ENCODE measurements at regions not wholly inside any gene's neighbourhood (a gene's known extent, or its start where the extent isn't known, plus 50 kb on each side); places are given as distances from the start of the nearest gene placed in this dataset.

DNA sequence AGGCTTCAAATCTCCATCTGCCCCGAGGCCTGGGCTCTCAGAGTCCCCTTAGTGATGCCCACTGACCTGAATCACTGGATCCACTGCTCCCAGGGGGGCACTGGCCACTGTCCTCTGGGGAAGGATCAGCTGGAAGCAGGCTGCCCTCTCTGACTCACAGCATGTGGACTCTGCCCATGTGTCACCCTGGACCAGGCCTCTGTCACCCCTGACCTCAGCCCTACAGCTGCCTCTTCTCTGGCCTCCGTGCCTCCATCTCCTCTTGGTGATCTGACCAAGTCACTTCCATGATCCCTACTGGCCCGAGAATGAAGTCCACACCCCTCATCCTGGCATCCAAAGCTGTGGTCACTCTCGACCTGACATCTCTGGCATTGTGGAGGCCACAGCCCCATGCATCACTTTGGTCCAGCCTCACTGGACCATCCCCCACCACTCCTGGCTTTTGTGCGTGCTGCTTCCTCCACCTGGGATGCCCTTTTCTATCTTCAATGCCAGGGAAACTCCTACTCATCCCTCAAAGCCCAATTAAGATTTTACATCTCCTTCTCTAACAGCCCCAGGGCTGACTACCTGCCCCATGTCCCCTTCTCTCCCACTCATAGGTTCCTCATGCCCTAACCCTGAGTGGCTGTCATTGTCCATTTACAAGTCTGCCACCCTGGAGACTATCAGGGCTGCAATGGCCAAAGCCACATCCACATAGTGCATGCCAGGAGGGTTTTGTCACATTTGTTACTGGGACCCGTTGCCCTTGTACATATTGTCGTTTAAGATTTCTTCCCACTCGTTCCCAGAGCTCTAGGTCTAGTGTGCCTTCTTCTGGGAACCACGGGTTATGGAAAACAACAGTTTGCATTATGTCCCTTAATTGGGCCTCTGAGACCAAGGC lies 685.0 kb downstream of the MATN1 start:
- DNase-seq = no peak

DNA sequence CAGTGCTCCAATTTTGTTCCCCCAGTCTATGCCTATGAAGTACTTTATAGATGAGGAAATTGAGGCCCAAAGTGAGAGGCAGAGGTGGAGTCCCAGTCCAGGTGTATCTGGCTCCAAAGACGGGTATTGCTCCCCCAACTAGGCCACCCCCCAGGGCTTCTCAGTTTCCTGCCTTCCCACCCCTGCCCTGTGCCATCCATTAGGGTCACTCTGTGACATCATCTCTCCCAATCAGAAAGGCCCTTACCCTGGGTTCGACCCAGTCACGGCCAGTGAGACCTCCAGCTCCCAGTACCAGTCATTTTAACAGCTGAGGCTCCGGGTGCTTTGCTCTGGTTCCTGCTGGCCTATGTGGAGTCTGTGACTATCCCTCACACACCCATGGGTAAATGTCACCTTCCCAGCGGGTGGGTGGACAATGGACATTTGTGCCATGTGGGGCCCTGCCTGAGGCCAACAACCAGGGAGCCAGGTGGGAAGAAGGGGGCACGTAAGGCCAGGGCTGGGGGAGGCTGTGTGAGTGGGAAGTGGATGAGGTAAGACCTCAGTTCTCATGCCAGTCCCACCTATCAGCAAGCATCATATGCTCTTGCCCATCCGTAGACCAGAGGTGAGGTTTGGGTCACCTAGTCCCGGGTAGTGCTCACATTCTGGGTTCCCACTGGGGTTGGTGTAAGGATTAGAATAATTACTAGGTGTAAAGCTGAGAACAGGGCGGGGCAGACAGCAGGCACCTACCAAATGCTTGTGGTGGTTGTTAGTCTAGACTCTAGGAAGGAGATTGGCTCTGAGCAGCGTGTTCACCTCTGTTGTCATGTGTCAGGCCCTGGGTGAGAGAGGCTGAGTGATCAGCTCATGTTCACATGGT lies 685.9 kb downstream of the MATN1 start:
- DNase-seq = no peak

DNA sequence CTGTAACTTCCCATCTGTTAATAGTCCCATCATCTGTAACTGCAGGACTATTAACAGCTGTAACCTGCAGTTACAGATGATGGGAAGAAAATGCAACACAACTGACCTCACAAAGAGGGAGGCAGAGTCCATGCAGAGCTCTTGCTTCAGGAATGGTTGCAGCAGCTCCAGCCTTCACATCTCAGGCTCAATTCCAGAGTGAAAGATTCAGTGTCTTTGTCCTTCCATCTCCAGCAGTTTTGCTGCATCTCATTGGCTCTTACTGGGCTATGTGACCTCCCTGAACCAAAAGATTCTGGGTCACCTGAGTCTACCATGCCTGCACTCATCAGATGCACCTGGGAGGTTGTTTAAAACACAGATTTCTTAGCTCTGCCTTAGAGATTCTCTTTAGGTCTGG lies 686.7 kb downstream of the MATN1 start:
- no peak for DNase-seq

DNA sequence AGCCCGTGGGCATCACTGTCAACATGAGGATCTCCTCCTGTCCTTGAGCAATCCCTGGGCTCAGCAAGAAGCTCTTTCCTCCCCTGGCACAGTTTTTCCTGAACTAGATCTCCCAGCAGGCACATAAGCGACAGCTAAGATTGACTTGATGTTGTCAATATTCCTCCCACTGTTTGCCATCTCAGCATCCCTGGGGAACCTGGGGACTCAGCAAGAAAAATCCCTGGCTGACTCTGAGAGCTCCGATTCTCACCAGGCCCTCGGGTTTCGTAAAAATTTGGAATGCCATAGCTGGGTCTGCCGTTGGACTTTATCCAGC lies 687.2 kb downstream of the MATN1 start:
- DNase-seq = no peak

DNA sequence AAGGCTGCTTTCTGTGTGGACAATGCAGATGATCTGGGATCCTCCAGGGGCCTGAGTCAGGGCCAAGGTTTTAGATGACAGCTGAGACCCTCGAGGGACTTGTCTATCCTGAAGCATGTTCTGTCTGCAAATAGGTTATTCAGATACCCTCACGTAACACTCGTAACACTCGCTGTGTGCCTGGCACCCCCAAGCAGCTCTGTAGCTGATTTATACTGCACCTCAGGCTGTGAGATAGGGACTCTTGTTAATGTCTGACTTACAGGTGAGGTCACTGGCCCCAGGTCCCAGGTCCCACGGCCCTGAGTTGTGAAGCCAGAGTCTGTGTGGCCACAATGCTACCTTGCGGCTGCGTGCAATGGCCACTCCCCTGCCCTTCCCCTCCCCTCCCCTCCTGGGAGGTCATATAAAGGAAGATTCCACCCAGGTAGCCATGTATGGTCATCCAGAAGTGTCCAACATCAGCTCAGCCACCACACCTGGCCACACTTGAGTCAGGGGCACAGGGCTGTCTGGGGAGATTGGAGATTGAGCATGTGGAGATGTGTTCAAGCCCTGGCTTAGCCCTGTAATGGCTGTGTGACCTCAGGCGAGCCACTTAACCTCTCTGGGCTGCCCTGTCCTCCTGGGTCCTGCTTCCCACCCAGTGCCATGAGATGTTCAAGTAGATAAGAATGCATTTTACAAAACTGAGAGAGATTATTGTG lies 687.7 kb downstream of the MATN1 start:
- DNase-seq = no peak

DNA sequence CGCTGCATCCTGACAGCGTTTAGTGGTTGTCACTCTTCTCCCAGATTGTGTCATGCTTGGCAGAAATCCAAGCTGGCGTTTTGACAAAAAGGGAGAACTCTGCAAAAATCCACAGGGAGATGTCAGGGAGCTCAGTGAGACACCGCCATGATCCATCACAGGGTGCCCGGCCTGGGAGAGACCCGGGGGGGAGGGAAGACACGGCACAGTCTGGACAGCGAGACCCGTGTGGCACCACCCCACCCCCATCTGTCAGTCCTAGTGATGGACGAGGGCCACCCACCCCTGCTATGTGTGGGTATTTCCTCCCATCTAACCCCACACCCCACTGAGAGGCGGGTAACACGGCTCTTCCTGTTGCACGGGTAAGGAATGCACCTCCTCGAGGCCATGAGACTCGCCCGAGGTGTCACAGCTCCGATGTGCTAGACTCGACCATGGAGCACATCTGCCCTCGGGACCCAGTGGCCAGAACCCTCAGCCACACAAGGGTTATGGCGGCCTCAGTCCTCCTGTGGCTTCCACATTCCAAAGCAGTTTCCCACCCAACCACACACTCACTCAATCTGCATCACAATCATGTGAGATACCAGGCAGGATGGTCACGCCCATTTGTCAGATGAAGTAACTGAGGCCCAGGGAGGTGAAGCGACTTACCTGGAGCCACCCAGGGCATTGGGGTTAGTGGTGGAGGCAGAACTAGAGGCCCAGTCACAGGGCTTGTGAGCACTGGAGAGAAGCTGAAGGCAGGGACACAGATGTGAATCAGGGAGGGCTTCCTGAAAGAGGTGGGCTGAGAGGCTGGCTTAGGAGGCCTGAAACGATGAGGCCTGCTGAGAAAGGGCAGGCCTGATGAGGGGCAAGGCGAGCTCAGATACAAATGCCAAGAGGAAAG lies 688.5 kb downstream of the MATN1 start:
- no peak for DNase-seq

DNA sequence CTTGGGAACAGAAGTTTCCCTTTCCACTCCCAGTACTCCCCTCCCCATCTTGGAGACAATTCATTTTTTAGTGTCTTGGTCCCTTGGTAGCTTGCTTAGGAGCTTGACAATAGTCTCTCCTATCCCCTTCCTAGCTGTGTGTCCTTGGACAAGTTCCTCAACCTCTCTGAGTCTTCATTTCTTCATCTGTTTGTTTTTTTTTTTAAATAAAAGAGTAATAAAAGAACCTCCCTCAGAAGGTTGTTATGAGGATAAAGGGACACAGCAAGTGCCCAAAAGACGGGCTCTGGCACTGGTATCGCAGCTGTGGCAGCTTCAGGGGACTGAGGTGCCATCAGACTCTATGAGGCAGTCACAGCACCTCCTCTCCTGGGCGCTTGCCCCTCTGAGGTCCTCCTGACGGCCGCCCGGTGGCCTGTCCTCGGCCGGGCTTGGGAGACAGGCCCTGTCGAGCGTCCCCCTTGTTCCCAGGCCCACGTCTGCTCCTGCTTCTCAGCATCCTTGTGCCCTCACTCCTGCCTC lies 689.2 kb downstream of the MATN1 start:
- DNase-seq = no peak

DNA sequence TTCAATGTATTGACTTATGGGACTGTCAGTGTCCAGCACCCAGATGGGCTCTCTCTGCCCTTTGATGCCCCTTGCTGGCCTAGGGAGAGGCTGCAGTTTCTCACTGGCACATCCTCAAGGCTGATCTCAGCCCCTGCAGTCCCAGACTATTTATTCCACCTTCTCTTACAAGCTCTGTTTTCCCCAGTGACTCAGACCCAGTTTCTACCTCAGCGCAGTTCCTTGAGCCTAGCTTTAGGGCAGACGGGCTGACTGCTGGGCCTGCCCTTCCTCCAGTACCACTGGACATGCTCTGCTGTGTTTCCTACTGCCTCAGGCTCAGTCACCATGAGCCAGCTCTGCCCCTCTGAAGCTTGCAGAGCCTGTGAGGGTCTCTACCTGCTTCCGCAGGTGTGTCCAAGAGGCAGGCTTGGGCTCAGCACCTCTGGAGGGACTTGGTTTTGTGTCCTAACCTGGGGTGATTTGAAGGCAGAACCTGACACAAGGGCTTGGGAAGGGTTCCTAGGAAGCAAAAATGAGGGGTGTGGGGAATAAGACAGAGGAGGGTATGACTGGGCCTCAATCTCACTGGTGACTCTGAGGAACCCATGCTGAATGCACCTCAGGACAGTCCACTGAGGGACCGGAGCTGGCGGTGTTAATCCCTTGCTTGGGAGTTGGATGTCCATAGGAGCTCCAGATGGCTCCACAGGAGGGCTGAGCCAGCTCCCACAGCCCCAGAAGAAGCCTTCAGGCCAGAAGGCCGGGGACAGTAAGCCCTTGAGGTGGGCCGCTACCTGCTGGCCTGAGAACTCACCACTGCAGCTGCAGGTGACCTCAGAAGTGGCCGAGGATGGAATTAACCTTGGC lies 689.9 kb downstream of the MATN1 start:
- DNase-seq = no peak

DNA sequence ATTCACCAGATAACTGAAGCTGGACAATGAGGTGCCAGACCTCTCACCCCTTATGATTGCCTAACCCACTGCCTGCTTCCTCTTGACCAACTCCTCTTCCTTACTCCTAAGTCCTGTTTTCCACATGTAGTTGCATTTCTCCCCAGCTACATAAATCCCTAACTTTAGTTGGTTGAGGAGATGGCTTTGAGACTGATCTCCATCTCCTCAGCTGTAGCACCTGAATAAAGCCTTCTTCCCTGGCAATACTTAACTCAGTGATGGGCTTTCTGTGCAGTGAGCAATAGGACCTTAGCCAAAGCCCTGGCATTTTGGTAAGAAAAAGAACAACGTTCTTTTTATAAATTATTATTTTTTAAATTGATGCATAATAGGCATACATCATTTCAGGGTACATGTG lies 691.1 kb downstream of the MATN1 start:
- no peak for DNase-seq

DNA sequence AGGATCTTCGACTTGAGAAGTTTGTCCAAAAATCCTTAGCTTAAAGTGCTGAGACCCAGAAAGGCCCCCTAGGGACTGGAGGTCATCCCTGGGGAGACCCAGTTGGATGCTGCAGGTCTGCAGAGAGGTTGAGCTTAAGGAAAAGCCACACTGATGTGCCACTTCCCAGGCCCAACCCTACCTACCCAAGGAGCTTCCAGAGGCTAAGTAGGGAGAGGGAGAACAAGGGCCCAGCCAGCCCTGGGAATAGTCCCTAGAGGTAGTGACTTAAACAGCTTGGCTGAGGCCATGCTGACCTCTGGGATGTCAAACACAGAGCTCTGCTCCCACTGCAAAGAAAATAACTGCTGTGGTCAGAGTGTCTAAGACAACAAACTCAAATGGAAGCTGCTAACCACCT lies 693.7 kb downstream of the MATN1 start:
- no peak for DNase-seq

DNA sequence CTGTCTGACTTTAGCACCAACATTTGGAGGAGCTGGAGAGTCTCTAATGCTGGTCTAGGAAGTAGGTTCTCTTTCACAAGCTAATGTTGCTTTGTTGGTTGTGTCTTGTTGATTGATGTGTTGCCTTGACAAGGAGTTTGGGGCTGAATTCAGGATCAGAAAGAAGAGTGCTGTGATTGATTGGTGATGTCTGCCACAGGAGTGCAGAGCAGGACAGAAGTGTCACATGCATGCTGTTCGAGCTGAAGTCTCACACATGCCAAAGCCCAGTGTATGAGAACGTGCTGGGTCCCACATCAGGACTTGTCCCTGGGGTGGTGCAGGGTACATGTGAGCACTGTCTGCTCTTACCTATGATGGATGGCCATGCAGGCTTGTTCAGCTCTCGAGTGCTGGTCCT lies 694.4 kb downstream of the MATN1 start:
- no peak for DNase-seq

DNA sequence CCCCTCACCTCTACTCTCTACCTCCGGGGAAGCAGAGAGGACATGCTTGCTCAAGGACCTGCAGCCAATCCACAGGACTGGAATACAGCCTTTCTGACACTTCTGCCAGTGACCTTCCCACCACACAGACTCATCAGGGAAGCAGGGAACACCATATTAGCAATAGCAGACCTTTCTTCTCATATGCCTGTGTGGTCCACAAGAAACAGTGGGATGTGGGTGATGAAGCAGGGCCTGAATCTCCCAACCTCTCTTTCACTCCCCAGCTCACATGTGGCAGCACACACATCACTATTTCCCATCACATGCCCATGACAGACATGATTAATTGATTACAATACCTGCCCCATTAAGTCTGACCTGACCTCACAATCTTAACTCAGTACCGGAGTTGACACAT lies 695.1 kb downstream of the MATN1 start:
- no peak for DNase-seq

DNA sequence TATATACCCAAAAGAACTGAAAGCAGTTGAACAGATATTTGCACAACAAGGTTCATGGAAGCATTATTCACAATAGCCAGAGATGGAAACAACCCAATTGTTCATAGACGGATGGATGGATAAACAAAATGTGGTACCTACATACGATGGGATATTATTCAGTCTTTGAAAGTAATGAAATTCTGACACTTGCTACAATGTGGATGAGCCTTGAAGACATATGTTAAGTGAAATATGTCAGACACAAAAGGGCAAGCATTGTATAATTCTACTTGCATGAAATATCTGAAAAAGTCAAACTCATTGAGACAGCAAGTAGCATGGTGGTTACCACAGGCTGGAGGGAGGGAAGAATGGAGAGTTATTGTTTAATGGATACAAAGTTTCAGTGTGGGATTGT lies 696.1 kb downstream of the MATN1 start:
- DNase-seq = no peak

DNA sequence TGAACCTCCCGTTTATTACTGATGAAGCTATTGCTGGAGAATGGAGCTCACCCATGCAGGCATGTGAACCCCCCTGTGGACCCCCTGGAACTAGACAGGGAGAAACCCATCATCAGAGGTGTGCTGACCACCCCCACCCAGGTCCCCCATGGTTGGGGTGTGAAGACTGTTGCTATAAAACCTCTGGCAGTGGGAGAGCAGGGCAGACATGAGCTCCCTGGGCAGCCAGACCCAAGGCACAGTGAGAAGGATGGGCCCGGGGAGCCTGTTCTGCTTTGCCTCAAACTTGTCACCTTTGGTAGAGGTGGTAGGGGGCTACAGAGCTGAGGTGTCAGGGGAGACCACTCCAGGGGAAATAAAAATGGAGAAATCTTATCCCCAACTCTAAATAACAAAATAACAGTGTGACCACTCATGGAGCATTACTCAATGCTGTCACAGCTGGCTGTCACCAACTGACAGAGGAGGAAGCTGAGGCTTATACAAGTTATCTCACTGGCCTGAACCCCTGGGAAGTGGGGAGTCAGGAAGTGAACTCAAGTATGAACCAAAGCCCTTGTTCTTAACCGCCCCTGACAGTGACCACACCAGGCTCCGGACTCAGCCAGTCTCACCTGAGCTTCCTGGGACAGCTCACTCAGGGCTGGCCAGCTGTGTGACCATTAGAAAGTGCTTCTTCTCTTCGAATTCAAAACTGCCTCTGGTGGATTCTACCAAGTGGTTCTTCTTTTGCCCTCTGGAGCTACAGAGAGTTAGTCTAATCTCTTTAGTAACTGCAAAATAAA lies 698.8 kb downstream of the MATN1 start:
- peak; percentile 83 for DNase-seq

DNA sequence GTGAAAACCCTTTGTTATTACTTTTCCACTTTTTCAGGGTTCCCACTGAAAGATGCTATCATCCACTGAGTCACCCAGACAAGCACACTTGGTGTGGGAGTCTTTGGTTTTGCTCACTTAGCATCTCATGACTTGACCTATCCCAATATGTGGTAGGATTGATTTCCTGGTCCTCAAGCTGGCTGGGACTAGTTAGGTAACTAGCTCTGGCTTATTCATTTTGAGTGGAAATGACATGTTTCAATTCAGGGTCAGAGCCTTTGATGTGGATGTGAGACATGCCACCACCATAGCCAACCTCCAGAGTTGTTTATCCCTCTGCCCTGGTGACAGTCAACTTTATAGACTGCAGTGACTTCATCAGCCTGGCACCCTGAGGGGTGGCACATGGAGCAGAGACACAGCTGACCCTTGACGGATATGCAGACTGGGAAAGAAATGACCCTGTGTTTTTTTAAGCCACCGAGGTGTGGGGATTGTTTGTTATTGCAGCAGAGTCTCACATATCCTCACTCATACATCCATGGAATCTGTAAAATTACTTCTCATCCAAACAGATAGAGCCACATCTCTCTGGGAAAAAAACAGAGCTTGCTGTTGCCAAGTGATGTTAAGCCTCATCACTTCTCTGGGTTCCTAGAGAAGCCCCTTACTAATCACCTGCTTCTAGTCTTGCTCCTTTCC lies 699.9 kb downstream of the MATN1 start:
- no peak for DNase-seq

DNA sequence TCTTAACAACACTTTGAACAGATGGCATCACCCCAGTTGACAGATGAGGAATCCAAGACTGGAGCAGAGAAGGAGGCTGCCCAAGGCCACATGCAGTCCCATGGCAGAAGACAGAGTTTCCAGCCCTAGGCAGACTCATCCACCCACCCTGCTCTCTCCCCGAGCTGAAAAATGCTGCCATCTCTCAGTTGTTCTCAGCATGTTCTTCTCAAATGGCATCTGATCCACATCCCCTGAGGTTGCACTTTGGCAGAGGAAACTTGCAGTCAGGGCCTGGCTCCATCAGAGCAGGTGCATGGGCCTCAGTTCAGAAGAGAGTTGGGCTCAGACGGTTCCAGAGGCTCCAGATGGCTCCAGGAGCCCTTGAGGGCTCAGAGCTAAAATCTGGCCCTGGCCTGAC lies 709.4 kb downstream of the MATN1 start:
- no peak for DNase-seq

DNA sequence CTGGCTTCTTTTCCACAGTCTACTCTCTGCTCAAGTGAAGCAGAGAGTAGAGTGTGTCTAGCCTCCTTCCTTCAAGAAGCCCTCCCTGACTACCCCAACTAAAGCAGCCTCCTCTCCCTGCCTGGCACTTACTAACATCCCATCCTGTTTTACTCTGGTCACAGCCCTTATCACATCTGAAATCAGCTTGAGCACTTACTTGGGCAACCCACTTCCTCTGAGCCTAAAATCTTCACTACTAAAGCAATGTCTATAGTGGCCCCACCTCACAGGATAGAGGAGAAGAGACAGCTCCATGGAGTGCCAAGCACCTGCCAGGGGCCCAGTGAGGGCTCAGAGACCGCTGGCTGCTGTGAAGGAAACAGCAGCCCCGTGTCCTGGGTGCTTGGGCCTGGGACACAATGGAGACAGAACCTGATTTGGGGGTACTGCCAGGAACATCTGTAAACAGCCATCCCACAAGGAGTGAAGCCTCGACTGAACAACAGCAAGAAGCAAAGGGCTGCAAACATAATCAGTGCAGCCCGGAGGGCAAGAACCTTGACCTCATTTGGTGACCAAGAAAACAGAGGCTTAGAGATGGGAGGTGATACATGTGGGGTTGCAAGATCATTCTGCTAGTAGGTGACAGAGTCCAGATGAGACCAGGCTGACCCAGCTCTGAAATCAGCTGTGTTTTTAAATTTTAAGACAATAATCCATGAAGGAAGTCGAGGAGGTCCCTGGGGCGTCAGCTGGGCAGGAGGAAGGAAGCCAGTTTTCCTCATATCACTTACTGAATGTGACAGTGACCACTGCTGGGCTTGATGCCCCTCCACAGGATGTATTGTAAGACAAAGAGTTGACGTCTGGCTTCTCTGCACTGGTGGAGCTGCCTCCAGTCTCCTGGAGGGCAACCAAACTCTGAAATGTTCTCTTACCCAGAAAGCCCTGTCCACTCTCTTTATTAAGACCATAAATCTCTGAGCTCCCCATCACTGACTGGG lies 710.6 kb downstream of the MATN1 start:
- no peak for DNase-seq

DNA sequence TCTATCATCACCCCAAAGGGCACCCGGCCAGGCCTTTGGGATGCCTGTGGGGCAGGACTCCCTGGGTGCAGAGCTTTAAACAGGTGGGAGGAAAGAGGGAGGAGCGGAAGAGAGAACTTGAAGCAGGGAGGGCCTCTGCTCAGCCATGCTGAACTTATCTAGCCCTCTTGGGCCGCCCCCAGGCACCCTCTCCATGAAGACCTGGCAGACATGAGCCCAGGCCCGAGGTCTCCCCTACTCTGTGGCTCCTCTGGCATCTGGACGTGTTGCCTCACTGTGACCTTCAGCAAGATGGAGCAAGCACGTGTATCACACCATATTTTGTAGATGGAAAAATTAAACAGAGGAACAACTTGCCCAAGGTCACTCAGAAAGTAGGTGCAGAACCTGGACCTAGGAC lies 711.4 kb downstream of the MATN1 start:
- DNase-seq = no peak
